ENCODE measurements at regions not wholly inside any gene's neighbourhood (a gene's known extent, or its start where the extent isn't known, plus 50 kb on each side); places are given as distances from the start of the nearest gene placed in this dataset.

GRCh38 chr9:31394015-31394473 lies 990.4 kb upstream of the ACO1 start:
- no peak for TF ChIP-seq CTCF (conservative IDR thresholded peaks at IDR 0.05; ENCODE audit: low read depth, low read length)
- TF ChIP-seq POLR2A (IDR thresholded peaks at IDR 0.05; ENCODE audit: low read depth, low read length) = no peak
- no peak for TF ChIP-seq MXI1 (IDR thresholded peaks at IDR 0.05; ENCODE audit: borderline replicate concordance, low read depth, low read length)
- TF ChIP-seq NFE2L2 (IDR thresholded peaks at IDR 0.05; ENCODE audit: low read depth, low read length) = no peak
- TF ChIP-seq FOS (IDR thresholded peaks at IDR 0.05; ENCODE audit: low read depth, low read length) = no peak
- TF ChIP-seq USF2 (IDR thresholded peaks at IDR 0.05; ENCODE audit: low read depth, low read length) = no peak
- TF ChIP-seq MAFK (IDR thresholded peaks at IDR 0.05; ENCODE audit: low read depth, low read length) = no peak
- no peak for TF ChIP-seq CEBPB (IDR thresholded peaks at IDR 0.05; ENCODE audit: low read depth, low read length)
- no peak for TF ChIP-seq MAZ (IDR thresholded peaks at IDR 0.05; ENCODE audit: borderline replicate concordance, low read depth, low read length)
- TF ChIP-seq ELK1 (IDR thresholded peaks at IDR 0.05; ENCODE audit: borderline replicate concordance, low read depth, low read length) = no peak
- TF ChIP-seq RAD21 (IDR thresholded peaks at IDR 0.05; ENCODE audit: low read length) = no peak
- TF ChIP-seq SMC3 (IDR thresholded peaks at IDR 0.05; ENCODE audit: low read depth, low read length) = no peak
- no peak for TF ChIP-seq RFX5 (IDR thresholded peaks at IDR 0.05; ENCODE audit: low read depth, low read length)
- no peak for TF ChIP-seq CHD1 (IDR thresholded peaks at IDR 0.05; ENCODE audit: low read depth, low read length)
